Fibroblast of peridontal ligament (primary cell): ENCODE measurements at regions not wholly inside any gene's neighbourhood (a gene's known extent, or its start where the extent isn't known, plus 50 kb on each side); places are given as distances from the start of the nearest gene placed in this dataset.
A peak's percentile ranks its signal among the peaks of the same experiment; 100 is the strongest.
"Not testable (repeated sequence)": the region's sequence is repeated elsewhere in the genome, so short reads cannot be mapped to it uniquely, and the experiment has no call there.

ENCODE experiments used
- DNase-seq: peaks from one replicate; pipeline ENCODE4 v3.0.0-alpha.2; 2010; ENCODE audit errors: extremely low read depth

DNA sequence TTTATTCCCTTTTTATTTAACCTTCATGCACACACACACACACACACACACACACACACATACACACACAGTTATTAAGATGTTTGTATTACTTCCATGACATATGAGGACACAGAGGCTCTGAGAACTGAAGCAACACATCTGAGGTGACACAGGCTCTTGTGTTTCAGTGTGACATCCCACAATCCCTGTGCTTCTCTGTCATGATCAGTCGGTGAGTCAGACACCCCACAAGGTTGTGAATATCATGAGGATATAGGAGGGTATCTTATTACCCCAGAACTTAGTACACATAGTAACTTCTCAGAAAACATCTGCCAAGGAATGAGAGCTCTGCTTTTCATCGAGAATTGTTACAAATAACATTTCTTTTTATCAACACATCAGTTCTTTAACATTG, 459.3 kb downstream of the PLPP3 start:
- peak; percentile 59 for DNase-seq

DNA sequence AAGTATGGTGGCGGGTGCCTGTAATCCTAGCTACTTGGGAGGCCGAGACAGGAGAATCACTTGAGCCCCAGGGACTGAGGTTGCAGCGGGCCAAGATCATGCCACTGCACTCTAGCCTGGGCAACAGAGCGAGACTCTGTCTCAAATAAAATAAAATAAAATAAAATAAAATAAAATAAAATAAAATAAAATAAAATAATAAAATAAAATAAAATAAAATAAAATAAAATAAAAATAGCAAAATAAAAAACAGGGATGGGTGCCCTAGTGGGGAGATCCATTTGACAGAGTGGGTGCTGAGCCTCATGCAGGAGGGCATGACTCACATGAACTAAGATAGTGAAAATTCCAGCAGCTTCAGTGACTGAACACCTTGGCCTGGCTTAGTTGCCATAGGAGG, 460.7 kb downstream of the PLPP3 start:
- DNase-seq, result not testable (repeated sequence)

DNA sequence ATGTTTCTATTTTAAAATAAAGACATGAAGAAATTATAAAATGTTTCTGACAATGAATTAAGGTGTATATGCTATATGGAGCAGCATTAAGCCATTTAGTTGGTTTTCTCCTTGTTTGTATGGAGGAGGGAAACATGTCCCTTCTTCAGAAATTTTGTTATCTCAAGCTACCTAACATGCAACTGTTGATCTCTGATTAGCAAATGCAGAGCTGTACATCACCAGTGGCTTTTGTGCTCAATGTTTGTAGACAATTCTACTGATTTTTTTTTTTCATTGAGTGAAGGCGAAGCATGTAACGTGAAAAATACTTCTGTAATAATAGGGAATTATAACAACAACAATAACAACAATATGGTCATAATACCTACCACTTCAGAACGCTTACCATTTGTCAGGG, 463.7 kb downstream of the PLPP3 start:
- no peak for DNase-seq

DNA sequence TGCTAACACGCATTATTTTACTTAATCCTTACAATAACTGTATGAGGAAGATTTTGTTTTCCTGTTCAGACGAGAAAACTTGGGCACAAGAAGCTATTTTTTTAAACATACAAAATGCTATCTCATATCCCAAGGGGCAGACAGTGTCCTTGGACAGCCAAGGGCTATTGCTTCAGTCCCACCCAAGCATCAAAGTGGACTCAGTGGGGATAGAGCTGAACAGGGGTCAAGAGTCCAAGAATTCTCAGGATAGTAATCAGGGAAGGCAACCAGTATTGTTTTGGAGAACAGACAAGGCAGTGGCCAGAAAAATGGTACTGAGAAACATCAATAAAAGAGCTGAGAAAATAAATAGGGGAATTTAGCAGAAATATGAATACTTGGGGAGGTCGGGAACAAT, 465.7 kb downstream of the PLPP3 start:
- DNase-seq, result no peak

DNA sequence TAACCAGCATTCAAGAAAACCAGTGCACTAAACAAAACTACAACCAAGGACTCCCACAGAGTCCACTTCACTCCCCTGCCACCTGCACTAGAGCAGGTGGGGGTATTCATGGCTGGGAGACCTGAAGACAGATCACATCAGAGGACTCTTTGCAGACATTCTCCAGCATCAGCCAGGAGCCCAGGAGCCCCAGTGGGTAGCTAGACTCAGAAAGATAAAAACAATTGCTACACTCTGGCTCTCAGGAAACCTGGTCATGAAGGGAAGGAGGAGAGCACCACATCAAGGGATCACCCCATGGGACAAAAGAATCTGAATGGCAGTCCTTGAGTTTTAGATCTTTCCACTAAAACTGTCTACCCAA, 472.1 kb downstream of the PLPP3 start:
- DNase-seq, result no peak

DNA sequence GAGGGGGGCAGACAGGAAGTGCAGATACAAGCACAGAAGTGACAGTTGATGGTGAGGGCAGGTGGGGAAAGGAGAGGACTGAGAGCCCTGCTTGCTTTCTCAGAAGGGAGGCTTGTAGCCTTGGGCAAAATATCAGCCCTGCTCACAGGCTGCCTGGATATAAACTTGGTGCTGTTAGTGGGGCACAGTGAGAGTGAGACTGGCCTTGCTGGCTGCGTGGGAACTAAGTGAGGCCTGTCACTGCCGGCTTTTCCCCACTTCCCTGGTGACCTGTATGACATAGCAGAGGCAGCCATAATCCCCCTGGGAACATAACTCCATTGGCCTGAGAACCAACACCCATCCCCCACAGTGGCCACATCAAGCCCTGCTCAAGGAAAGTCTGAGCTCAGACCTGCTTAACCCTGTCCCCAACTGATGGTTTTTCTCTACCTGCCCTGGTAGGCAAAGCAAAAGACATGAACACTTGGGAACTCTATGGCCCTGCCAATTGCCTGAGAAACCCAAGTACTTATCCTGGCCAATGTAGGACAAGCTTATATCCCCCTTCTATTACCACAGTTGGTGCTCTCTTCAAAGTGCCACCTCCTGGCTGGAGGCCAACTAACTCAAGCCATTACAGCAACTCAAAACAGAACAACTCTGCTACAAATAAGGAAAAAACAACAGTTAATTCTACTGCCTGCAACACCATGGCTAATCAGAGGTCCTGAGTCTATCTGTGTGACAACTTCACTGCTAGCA, 472.7 kb downstream of the PLPP3 start:
- no peak for DNase-seq

DNA sequence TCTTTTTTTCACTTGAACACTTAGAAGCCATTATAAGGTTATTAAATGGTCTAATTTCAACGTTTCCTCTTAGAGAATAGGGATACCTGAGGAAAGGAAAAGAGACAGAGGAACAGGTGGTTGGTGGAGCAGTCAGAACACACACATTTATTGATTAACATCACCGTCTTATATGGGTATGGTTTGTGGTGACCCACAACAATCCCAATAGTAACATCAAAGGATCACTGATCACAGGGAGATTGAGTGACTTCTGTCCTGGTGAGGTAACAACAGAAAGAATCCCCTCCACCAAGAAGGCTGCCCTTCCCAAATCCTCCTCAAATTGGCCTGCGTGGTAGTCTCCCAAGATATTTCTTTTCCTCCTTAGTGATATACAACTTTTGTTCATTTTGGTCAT, 474.0 kb downstream of the PLPP3 start:
- DNase-seq, result no peak

DNA sequence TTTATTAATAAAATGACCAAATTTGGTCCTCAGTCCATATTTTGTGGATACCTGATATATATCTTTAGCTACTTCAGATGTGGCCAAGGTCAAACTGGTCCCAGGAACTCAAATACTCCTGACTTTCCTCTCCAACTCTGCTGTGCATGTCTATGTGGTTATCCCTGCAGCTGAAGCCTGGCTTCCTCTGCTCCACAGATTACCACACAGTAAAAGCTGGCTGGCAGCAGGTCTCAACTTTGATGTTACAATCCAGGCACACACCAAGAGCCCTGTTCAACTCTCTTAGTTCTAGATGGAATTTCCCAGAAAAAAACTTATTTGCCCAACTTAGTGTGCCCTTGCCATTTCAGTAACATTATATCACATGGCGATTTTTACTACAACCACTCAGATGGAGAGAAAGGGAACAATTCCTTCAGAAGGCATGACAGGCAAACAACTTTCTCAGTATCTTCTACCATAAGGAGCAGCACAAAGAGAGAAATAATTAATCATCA, 479.5 kb downstream of the PLPP3 start:
- peak; percentile 60 for DNase-seq

DNA sequence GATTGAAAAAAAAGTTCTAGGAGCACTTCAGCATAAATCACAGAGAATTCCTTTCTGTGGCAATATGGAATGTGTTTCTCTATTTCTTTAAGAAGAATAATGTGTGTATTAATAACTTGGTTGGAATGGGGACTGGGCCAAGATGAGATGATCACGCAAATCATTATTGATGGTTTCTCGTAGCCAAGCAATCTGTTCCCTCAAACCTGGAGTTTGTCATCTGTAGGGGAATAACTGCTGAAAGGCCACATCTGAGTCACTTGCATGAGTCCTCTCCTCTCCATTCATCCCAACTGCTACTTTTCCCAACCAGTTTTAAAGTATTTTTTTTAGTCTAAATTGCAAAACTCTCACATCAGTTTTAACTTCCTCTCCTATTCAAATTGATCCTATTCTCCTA, 480.4 kb downstream of the PLPP3 start:
- peak; percentile 65 for DNase-seq

DNA sequence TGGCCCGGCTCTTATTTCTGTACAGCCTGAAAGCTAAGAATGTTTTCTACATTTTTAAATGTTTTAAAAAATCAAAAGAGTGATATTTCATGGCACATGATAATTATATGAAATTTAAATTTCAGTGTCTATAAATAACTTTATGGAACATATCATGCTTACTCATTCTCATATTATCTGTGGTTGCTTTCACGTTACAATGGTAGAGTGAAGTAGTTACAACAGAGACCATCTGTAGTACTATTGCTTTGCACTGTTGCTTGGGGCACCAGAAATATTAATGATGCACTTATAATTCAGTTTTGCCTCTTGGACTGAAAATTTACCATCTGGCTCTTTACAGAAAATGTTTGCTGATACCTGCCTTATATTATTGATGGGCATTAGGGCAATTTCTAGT, 481.6 kb downstream of the PLPP3 start:
- peak; percentile 35 for DNase-seq

DNA sequence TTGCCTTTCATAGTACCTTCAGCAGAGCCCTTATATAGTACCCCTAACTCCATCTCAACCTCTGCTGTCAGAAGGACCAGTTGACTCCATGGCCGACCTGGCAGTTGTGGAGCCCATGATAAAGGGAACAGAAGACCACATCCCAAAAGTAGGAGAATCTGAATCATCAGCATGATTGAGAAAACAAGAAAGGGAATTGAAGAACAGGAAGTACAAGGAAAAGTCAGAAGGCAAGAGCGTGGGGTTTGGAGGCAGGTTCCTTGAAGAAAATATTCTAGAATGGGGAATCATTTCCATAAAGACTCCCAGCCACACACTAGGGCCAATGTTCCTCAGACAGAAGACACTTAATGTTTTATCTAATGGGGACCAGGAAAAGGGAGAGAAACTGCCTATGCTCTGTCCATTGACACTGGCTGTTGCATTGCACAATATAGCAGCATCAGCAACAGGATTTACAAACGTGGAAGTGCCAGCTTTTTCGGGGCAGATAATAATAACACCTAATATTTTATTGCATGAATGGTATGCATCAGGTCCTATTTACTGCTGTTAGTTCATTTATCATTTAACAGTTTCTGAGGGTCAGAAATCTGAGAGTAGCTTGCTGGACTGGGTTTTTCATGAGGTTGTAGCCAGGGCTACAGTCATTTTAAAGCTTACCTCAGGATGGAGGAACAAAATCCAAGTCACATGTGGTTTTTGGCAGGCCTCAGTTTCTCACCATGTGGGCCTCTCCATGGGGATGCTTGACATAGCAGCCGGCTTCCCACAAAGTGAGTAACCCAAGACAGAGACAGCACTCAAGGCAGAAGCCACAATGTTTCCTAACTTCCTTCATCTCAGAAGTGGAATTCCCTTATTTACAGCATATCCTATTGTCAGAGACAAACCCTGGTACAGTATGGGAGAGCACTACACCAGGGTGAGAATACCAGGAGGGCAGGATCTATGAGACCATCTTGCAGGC, 483.4 kb downstream of the PLPP3 start:
- DNase-seq, result peak; percentile 98

DNA sequence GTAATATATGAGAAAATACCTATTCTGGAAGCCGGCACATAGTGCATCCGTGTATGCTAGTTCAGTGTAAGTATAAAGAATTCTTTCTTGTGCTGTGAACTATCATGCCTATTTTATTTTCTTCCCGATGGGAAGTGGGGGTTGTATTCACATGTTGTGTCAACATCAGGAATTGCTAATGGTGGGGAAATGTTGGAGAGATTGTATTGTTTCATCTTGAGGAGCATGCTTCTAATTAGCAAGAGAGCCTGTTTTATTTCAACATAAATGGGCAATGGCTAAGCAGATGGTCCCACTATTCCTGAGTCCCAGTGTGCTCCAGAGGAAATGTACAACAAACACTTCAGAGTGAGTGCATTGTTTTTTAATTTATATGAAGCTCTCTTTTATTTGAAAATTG, 485.2 kb downstream of the PLPP3 start:
- peak; percentile 81 for DNase-seq

DNA sequence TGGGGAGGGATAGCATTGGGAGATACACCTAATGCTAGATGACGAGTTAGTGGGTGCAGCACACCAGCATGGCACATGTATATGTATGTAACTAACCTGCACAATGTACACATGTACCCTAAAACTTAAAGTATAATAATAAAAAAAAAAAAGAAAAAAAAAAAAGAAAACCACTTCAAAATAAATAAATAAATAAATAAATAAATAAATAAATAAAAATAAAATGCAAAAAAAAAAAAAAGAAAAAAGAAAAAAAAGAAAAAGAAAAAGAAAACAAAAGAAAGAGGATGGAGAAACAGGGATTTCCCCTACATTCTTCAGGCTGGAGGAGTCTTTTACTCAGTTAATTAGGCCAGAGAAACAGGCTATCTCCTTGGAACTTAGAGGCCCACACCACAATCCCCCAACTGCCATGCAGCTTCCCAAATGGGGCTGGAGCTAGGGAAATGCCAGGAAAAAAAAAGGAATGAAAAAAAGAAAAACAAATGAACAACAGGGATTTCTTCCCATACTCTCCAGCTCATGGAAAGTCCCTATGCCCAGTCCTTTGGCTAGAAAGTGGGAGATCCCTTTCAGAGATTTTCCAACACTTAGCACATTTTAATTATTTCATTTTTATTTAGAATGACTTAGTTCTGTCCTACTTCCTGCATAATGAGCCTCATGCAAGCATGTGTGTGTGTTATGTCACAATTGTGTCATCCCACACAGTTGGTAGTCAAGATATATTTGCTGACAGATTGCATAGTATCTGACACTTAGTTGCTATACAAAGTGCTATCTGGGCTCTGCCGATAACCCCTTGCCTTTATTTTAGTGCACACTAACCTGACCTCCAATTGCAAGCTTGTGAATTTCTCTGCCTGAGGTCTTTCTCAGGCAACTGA, 486.4 kb downstream of the PLPP3 start:
- DNase-seq, result peak; percentile 42

DNA sequence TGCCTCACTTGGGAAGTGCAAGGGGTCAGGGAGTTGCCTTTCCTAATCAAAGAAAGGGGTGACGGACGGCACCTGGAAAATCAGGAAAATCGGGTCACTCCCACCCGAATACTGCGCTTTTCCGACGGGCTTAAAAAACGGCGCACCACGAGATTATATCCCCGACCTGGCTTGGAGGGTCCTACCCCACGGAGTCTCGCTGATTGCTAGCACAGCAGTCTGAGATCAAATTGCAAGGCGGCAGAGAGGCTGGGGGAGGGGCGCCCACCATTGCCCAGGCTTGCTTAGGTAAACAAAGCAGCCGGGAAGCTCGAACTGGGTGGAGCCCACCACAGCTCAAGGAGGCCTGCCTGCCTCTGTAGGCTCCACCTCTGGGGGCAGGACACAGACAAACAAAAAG, 489.5 kb downstream of the PLPP3 start:
- not testable (repeated sequence) for DNase-seq

DNA sequence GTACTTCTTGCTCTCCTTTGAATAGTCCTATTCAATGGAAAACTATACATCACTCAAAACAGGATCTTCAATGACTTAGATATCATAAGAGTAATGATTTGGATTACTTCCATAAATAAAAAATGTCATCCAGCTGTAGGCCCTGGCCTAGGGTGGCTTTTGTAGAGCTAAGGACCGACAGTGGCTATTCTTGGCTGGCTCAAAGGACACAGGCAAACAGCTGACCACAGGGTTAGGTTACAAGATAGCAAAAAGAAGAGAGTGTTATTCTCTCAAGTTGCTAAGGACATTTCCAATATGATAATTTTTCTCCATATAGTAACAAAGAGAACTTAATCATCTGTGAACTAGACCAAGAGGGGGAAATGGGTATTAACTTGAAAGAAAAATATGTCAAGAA, 495.1 kb downstream of the PLPP3 start:
- no peak for DNase-seq

DNA sequence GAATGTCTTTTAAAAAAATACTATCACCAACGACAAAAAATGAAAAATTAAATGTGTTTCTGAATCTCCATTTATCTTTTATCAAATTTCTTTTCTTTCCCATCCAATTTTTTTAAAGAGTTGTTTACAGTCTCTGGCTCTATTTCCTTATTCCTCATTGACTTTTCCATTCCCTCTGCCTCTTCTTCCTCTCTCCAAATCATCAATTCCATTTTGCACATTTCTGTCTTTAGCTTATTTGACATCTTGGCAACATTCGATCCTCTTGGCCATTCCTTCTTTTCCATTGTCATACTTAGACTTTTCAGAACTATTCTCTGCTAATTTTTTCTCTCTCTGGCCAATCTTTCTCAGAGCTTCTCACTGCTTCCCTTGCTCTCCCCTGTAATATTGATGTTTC, 497.6 kb downstream of the PLPP3 start:
- DNase-seq, result no peak

DNA sequence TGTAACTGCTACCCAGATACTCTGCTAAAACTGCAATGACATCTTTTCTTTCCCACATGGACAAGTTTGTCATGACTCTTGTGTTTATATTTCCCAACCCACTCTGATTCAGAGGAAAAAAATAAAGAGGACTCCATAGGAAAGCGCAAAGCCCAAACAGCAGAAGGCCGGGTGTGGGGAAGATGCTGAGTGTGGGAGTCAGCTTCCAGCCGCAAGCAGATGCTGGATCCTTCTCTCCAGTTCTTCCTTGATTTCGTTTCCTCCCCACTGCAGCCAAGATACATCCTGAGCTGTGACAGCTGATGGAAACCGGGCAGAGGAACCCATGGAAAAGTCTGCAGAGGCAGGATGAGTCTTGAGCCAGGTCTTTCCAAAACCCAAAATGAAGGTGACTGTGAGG, 498.2 kb downstream of the PLPP3 start:
- DNase-seq, result peak; percentile 93

DNA sequence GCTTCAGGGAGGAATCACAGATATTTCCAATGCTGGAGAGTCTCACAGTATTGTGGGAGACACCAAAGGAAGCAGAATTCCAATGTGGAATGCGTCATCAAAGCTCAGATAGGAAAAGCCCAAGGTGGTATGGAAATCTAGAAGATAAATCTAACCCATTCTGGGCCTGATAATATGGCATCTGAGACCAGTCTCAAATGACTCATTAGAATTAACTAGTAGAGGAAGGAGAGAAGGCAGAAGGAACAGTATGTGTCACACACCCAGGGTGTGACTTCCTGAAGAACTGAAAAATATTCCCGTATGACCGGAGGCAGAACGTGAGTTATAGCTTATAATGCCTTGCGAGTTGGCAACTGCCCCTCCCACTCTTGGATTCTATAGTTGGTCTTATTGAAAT, 499.2 kb downstream of the PLPP3 start:
- DNase-seq, result no peak

DNA sequence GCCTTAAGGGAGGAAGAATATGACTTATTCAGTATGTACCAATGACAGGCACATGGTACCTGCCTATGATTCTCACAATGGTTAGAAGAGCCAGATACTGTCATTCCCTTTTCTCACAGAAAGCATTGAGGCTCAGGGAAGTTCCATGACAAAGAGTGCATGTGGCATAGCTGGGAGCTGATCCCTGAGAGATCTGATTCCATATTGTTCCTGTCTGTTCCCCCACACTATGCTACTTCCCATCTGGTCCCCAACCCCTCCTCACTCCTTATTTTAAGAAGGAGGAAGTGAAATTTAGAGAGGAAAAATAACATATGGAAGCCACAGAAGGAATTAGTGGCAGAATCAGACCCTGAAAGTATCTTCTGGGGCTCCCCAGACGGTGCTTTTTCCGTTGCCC, 500.0 kb downstream of the PLPP3 start:
- DNase-seq, result no peak

DNA sequence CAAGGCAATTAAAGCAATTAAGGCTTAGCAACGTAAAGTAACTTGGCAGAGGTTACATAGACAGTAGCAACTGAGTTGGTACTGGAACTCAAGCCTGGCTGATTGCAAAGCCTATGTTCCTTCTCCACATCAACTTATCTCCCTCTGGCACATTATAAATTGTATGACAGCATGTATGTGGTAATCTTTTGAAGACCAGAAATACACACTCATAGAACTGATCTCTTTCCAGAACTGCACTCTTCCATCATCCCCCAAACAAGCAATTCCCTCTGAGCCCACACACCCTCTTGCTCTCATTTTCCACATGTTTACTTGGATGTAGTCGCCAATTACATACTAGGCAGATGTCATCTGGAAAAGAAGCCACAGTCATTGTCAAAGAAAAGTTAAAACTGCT, 502.2 kb downstream of the PLPP3 start:
- peak; percentile 67 for DNase-seq

DNA sequence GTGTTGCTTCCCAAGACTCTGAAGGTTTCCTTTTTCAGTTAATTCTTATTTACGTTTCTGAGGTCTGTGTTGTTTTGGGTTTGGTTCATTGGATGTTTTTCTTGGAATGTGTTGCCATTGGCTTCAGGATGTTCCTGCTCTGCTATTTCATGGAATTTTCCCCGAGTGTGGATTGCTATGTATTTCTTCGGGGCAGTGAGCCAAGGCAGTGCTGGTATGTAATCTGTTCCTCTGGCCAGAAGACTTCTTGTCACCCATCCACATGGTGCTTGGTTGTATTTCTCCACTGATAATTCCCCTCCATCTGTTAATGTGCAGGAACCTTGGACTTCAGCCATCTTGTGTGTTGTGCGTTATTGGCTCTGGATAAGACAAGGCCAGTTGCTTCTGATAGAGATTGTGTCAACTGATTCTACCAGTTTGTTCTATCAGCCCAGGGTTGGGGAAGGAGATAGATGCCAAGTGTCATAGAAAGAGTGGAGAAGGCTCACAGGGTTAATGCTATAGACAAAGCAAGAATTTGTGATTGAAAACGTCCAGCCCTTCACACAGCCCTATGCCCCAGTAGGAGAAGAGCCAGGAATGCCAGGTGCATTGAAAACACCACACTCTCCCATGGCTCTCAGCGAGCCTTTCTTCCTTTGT, 505.2 kb downstream of the PLPP3 start:
- DNase-seq, result peak; percentile 100
